GM19043 (cell line): ENCODE measurements at regions not wholly inside any gene's neighbourhood (a gene's known extent, or its start where the extent isn't known, plus 50 kb on each side); places are given as distances from the start of the nearest gene placed in this dataset.

ENCODE experiments used
- ATAC-seq: cut with Tn5 transposase; IDR thresholded peaks from one replicate; pipeline ENCODE4 v1.9.1; 2021; ENCODE audit warnings: low read depth; ENCODE audit not compliant: unreplicated experiment

DNA sequence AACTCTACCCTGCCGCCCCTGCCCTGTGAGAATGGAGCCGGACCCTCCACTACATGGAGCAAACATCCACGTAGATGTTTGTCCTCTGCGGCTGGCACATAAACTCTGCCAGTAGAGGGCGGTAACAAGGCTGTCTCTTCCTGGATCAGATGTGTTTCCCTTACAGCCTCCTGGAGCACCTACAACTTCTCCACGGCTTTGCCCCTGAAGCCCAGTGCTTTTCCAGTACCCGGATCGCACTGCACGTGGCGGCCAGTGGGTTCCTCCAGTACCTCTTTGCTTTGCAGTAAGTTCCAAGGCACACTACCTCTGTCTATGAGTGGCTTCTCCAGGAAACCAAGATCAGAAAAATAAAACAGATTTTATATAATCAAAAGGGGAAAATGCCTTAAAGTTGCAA is 651.3 kb downstream of the DCDC2C start:
- peak; percentile 55 for ATAC-seq

DNA sequence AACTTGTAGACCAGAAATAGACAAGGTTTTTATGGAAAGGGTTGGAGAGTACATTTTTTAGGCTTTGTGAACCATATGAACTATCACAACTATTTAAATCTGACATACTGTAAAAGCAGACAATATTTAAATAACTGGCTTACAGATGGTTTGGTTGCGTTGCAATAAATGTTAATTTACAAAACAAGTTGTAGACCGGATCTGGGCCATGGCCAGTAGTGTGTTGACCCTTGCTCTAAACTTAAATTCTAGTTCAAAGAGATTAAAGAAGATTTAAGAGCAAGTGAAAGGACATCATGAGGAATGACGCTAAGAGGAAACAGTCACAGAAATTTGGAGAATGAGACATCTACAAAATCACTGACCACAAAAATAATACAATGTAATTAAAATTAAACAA is 652.7 kb downstream of the DCDC2C start:
- no peak for ATAC-seq

DNA sequence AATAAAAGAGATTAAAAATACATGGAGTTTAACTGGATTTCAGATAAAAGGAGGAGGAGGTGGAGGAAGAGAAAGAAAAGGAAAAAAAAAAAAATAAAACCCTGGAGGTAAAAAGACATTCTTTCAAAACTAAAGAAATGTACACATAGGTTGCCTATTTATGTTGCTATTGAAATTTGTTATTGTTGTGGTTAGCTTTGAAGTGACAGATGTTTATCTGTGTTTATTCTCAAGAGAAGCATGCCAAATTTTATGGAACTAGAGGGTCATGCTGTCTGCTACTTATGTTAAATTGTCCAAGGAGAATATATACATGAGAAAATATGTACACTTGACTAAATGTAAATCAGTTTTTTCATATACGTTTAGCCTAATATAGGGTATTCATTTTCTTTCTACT is 653.2 kb downstream of the DCDC2C start:
- no peak for ATAC-seq

DNA sequence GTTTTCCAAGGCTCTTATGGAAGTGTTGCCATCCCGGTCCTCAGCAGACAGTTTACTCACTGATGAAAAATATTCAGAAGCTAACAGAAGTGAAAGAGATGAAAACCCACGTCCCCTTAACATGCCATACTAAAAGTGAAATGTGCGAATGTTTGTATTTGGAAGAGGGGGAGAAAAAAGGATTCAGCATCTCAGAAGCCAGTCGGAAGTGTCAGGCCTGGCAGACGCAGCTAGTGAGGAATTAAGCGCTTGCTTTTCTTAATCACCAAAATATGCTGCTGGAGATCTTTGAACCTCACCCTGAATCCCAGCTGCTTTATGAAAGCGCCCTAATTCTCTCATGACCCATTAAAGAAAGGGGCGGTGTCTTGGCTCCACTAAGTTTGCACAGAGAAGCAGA is 653.7 kb downstream of the DCDC2C start:
- ATAC-seq = no peak

DNA sequence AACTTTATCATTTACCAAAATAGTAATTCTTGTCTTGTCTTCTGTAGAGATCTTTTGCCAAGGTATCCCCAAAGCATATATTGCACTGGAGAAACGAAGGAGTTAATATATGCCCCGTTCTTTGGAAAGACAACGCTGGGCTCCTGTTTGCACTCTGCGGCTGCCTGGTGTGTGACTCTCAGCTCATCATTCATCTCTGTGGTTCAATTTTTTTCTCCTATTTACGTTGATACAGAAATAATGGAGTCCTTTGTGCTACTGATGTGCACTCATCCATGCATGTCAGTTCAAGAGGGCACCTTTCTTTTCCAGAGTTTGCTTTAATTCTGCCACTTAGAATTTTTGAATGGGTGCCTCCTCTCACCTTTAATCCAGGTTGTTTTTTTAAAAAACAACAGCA is 655.5 kb downstream of the DCDC2C start:
- ATAC-seq = no peak

DNA sequence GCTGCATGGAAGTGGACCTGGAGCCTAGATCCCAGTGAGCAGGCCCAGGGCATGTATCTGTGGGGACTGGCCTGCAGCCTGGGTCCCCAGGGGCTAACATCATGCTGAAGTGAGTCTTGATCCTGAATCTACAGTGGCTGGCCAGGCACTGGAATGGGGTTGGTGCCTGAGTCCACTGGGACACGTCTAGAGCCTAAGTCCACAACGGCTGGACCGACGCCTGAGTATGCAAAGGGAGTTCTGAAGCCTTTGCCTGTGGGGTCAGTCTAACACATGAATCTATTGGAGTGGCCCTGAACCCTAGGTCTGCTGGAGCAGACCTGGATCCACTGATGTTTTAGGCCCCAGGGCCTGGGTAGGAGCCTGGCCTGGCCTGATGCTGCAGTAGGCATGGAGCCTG is 665.5 kb downstream of the DCDC2C start:
- ATAC-seq = no peak

DNA sequence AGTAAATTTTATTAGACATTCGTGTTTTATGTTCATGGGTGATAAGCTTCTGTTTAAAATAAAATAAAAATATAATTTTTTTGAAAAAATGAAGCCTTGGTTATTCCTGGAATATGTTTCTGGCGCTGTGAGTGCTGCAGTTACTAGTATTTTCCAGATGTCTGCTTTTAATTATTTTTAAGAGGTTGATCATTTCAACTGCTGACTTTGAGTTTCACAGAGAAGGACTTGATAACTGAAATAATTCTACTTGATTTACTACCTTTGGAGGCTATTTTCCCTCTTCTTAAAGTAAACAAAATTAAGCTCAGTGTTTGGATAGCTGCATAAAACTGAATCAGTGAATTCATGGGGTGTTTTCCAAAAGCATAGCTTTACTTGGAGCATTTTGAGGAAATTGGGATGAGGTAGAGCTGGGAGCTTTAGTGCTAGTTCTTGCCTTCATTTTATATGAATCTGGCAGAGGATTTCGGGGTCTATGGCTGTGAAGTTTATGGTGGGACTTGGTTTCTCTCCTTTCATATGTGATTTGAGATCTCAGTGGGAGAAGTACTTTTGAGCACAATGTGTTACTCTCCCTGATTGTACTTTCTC is 666.5 kb downstream of the DCDC2C start:
- ATAC-seq = no peak

DNA sequence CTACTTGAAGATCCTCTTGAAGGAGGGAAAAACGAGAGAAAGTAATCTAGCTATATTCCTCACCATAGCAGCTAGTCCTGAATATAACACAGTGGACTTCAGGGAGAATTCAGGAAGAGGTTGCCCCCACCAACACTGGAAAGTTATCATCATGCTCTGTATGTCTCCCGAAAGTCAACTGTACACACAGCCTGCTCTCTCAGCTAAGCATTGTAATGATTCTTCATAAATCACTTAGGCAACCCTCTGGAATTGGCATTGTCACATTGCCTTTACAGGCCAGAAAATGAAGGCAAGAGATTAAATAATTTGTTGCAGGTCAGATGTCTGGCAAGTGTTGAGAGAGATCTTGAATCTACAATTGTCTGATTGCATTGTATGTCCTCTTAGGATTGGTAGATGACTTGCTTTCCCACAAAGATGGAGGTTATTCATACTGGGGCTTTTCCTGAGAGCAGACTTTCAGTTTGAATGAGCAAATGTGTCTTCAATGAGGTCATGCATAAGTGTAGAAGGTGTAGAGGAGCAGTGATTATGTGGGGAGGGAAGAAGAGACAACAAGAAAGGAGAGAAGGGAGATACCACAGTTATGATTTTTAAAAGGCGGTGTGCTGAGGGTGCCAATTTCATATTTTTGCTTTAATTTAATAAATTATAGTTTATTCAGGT is 667.2 kb downstream of the DCDC2C start:
- no peak for ATAC-seq

DNA sequence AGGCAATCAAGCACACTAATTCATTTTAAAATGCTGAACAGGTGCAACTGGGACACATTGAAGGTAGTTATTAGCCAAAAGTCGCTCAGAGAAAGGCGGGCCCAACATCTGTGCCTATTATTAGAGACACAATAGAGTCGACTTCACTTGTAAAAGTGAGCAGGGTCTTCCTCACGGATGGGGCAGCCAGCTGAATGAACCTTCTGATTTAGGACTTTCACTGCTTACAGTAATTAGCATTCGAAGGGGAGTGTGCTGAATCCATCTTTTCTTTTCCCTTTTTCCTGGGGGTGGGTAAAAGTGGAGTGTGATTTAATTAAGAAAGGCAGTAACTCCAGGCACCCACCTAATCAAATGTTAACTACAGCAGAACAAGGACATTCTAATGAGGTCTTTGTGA is 677.7 kb downstream of the DCDC2C start:
- no peak for ATAC-seq

DNA sequence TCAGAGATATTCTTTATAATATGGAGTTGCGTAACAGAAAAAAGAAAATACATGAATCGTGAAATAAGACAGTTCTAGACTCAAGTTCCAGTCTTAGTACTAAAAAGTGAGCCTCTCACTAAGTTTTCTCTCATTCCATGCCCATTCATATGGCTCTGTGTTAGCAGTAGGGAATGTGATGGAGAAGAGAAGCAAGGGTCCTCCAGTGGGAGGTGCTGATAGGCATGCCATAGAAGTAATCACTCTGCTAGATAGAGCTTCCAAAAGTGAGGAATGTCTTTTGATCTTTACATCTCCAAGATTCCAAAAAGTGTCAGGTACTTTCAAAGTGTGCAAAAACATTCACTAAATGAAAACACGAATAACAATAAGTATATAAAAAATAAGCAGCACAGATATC is 678.4 kb downstream of the DCDC2C start:
- no peak for ATAC-seq

DNA sequence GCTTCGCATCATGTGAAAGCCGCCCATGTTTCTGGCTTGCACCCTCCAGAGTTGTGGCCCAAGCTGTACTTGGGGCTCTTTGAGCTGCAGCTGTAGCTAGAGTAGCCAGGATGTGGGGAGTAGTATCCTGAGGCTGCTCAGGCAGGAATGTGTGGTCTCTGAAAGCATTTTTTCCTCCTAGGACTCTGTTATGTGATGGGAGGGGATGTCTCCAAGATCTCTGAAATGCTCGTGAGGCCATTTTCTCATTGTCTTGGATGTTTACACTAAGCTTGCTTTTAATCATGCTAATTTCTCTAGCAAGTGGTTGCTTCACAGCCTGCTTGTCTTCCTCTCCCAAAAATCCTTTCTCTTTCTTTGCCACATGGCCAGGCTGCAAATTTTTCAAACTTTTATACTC is 687.6 kb downstream of the DCDC2C start:
- ATAC-seq = no peak

DNA sequence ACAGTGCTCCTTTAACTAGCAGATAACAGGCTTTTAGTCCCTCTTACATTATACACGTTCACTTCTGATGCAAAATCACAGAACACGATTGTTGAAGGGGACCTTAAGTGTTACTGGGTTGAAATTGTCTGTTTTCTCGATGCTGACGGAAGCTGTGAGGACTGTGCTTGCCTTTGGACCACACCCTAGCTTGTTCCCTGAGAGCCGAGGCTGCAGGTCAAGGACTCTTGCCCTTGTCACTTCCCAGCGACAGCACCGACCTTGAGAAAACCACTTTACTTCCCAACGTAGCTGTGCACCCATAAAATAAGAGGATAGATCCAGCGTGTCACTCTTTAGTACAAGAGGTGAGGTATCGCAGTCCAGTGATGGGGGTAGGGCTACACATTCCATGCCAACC is 701.0 kb downstream of the DCDC2C start:
- no peak for ATAC-seq

DNA sequence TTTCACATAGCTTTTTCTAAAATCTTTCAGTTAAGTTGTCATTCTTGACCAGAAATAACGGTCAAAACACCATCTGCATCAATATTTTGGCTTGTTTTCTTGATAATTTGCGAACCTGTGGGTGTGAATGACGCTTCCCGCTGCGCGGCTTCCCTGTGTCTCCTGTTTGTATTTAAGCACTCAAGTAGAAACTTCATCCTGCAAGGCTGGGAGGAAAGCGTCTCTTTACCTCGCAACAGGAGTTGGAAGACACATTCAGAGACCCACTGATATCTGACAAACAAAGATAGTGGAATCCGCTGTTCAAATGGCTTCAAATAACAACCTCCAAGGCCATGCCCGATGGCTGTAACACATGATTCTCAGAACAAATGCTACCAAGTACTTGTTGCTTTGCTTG is 704.9 kb downstream of the DCDC2C start:
- ATAC-seq = no peak

DNA sequence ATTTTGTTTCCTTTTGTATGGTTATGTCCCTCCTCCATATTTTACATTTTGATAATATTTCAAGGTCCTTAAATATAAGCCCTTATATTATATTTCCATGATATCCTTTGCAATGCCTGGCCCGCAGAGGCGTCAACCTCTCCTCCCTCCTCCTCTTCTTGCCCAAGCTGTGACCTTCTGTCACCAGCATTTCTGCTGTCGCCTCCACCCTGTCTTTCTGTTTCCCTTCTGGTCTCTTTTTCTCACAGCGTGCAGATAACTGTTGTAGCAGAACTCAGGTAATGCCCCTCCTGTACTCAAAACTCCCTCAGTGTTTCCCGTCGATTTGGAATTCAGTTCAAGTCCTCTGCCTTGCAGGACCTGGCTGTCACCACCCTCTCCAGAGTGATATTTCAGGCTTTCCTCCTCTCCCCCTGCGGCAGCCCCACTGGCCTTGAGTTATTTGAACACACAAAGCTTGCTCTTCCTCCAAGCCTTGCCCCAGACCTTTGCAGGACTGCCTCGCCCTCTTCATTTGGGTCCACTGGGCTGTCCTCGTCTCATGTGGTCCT is 709.3 kb downstream of the DCDC2C start:
- no peak for ATAC-seq

DNA sequence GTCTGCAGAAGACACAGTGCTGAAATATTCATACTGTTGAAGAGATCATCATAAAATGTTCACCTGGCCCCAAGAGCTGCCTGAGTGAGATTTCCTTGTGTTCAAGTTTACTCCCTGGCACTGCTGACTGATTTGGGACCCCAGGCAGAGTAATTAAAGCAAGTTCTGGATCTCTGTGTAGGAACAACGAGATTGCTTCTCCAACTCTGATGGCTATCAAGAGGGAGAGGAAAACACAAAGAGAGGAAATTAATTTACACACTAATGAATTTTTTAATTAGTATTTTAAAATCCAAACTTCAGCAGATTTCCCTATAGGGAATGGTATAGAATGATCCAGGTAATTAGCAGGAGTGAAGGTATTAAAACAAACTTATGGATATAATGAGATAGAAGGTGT is 711.8 kb downstream of the DCDC2C start:
- ATAC-seq = no peak

DNA sequence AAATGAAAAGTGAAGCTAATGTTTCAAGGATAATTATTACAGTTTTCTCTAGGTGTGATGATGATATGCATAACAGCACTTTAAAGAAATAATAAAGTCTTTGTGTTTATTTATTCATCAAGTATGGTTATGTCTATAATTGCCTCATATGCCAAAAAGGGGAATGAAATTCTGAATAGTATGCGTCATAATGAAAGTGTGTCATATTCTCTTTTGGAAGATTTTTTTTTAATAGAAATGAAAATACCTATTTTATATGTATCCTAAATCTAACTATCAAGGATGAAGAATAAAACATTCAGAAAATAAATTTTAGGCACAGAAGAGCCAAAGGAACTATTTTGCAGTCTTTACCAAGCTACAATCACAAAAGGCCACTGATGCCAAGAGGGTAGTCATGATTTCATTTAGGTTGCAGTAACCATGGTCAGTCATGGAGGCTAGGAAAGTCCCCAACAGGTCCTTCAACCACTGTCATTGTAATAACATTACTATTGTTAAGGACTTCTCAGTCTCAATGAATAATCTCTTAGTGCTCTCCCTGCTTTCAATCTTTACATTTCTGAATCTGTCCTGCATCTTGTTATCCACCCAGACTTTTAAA is 712.5 kb downstream of the DCDC2C start:
- no peak for ATAC-seq

DNA sequence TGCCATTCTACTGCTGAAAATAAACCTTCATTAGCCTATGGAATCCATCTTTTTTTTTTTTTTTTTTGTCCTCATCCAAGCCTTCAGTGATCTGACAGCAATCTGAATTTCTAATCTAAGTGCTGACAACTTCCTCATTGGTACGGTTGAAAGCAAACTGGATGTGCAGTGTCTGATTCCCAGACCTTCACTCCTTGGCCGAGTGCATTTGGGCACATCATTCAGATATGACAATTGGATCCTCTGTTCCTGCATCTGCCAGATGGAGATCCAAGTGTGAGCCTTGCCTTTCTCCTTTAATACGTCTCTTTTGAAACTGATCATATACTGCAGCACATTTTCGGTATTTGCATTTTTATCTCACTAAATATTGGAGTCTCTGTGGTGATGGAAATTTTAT is 713.1 kb downstream of the DCDC2C start:
- ATAC-seq = no peak

DNA sequence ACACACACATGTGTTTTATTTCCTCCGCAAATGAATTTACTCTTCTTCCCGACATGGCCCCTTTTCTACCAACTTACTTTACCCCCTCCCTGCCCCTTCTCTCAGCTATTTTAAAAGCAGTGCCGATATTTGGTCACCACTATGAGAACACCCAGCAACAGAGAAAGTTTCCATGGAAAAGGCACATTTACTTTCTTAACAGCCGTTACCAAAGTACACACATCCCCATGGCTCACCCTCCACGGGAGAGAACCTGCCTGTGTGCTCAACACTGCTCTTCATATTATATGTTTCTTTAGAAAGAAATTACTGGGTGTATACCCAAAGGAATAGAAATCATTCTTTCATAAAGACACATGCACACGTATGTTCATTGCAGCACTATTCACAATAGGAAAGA is 714.4 kb downstream of the DCDC2C start:
- ATAC-seq = no peak

DNA sequence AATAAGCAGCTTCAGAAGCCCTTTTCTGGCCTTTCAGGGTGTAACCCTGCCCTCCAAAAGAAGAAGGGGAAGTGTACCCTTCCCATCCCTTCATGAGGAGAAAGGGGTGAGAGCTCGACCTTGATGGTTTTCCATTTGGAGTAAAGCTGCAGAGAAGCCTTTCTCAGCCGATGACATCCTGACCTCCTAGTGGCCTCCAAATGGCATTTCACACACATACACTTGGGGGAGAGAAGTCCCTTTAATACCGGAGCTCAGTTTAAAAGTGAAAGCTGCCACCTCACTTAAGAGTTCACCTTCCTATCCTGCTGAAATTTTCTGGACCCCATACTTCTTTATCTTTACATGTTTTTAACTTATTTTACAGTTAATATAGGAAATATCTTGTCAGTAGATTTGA is 716.7 kb downstream of the DCDC2C start:
- no peak for ATAC-seq

DNA sequence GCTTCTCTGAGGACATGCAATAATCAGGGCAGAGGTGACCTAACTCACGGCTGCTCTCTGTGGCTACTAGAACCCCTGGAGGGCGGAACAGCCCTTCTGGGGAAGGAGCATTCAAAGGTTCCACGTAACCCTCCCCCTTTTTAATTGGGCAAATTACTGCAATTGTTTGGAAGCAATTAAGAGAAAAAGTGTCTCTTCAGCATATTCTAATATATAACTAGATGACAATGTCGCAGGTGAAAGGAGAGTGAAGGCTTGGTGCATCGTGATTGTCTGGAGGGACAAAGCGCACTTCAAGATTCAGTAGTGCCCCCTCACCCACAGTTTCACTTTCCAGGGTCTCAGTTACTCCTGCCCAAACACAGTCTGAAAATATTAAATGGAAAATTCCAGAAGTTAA is 720.8 kb downstream of the DCDC2C start:
- no peak for ATAC-seq

DNA sequence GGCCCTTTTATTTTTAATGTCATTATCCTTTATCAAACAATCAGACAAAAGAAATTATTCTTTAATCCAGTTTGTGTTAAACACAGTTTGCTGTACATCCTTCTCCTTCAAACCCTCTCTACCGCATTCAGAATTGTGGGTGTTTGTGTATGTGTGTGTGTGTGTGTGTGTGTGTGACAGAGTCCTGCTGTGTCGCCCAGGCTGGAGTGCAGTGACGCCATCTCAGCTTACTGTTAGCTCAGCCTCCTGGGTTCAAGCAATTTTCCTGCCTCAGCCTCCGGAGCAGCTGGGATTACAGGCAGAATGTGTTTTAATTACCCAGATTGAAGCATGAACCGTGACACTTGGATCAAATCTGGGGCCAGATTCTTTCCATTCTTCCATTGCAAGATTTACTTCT is 723.7 kb downstream of the DCDC2C start:
- ATAC-seq = no peak

DNA sequence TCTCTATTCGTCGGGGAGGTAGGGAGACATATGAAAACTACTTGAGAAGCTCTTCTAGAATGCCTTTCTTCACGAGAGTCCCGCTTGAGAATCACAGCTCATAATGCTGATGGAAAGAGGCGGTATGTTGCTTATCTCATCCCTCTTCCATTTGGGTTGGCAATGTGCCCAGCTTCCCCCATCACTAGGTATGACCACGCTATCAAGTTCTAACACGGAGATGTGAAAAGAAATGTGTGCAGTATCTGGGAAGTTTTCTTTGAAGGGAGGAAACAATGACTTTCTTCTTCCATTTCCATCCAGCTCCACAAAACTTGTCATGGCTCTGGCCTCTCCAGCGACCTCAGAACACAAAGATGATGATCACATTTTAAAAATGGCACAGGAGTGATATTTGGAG is 742.4 kb downstream of the DCDC2C start:
- ATAC-seq = no peak
